ENCODE measurements at regions not wholly inside any gene's neighbourhood (a gene's known extent, or its start where the extent isn't known, plus 50 kb on each side); places are given as distances from the start of the nearest gene placed in this dataset.
A peak's percentile ranks its signal among the peaks of the same experiment; 100 is the strongest.

- DNase-seq (ENCODE audit: low read depth): peak; percentile 19
- no peak overlapping the region for H3K4me3 ChIP-seq (ENCODE audit: low read length)
- TF ChIP-seq CTCF (conservative IDR thresholded peaks at IDR 0.05; ENCODE audit: low read length): peak; percentile 56
Observed at GRCh38 chr5:82494942-82495341, 216.8 kb upstream of the RPS23 start.

- H3K4me3 ChIP-seq (ENCODE audit: low read length): no peak overlapping the region
- DNase-seq (ENCODE audit: low read depth): no peak
- no peak for TF ChIP-seq CTCF (conservative IDR thresholded peaks at IDR 0.05; ENCODE audit: low read length)
Observed at GRCh38 chr5:82493221-82493620, 215.1 kb upstream of the RPS23 start.

- DNase-seq (ENCODE audit: low read depth): no peak
- no peak overlapping the region for H3K4me3 ChIP-seq (ENCODE audit: low read length)
- TF ChIP-seq CTCF (conservative IDR thresholded peaks at IDR 0.05; ENCODE audit: low read length): no peak
Observed at GRCh38 chr5:82491397-82491796, 213.2 kb upstream of the RPS23 start.

GRCh38 chr5:82489683-82490082 lies 211.5 kb upstream of the RPS23 start:
- no peak for DNase-seq (ENCODE audit: low read depth)
- no peak overlapping the region for H3K4me3 ChIP-seq (ENCODE audit: low read length)
- no peak for TF ChIP-seq CTCF (conservative IDR thresholded peaks at IDR 0.05; ENCODE audit: low read length)

GRCh38 chr5:82487131-82487530 lies 209.0 kb upstream of the RPS23 start:
- no peak for TF ChIP-seq CTCF (conservative IDR thresholded peaks at IDR 0.05; ENCODE audit: low read length)
- H3K4me3 ChIP-seq (ENCODE audit: low read length): no peak overlapping the region
- DNase-seq (ENCODE audit: low read depth): no peak

- no peak overlapping the region for H3K4me3 ChIP-seq (ENCODE audit: low read length)
- peak; percentile 51 for DNase-seq (ENCODE audit: low read depth)
- TF ChIP-seq CTCF (conservative IDR thresholded peaks at IDR 0.05; ENCODE audit: low read length): no peak
Observed at GRCh38 chr5:82480331-82480730, 202.2 kb upstream of the RPS23 start.

- H3K4me3 ChIP-seq (ENCODE audit: low read length): no peak overlapping the region
- no peak for TF ChIP-seq CTCF (conservative IDR thresholded peaks at IDR 0.05; ENCODE audit: low read length)
- no peak for DNase-seq (ENCODE audit: low read depth)
Observed at GRCh38 chr5:82476155-82476554, 198.0 kb upstream of the RPS23 start.

Data from AG10803 (cell line).